ENCODE measurements at regions not wholly inside any gene's neighbourhood (a gene's known extent, or its start where the extent isn't known, plus 50 kb on each side); places are given as distances from the start of the nearest gene placed in this dataset.

GRCh38 chr12:73110816-73111215, 838.6 kb downstream of the TRHDE start:
- TF ChIP-seq CTCF (IDR thresholded peaks at IDR 0.05), result no peak
- TF ChIP-seq ZFX (IDR thresholded peaks at IDR 0.05; ENCODE audit: borderline replicate concordance), result no peak
